ENCODE measurements at regions not wholly inside any gene's neighbourhood (a gene's known extent, or its start where the extent isn't known, plus 50 kb on each side); places are given as distances from the start of the nearest gene placed in this dataset.
"Not testable (repeated sequence)": the region's sequence is repeated elsewhere in the genome, so short reads cannot be mapped to it uniquely, and the experiment has no call there.

GRCh38 chr9:113738893-113739604 lies 137.1 kb upstream of the ZNF618 start:
- TF ChIP-seq EZH2 (IDR thresholded peaks at IDR 0.05; ENCODE audit: low read length) (no peak), CTCF (optimal IDR thresholded peaks at IDR 0.05 in 1 of 3, IDR thresholded peaks at IDR 0.05 in 1 of 3, conservative IDR thresholded peaks at IDR 0.05 in 1 of 3; ENCODE audit: extremely low read depth in 1 of 3, insufficient read depth in 2 of 3, low read length in 3 of 3) (no peak)
- H2AFZ ChIP-seq (ENCODE audit: control insufficient read depth, low read length) = no peak overlapping the region
- no peaks in the 10 kb centered on the region for H4K20me1 ChIP-seq (ENCODE audit: control insufficient read depth, extremely low read depth, insufficient read depth, low read length)
- no peak overlapping the region for H3K4me2 ChIP-seq (ENCODE audit: control insufficient read depth, extremely low read depth, insufficient read depth, low read depth, low read length)
- no peak overlapping the region for H3K4me3 ChIP-seq (ENCODE audit: control insufficient read depth in 2 of 3, extremely low read depth in 1 of 3, insufficient read depth in 2 of 3, low read depth in 1 of 3, low read length in 3 of 3)
- H3K27ac ChIP-seq (ENCODE audit: control insufficient read depth, insufficient read depth, low read length) = no peak overlapping the region
- DNase-seq (ENCODE audit: low read depth, low spot score) (no peak), FAIRE-seq (no peak)
- peaks cover 8% of the 10 kb centered on the region for H3K27me3 ChIP-seq (ENCODE audit: control insufficient read depth, extremely low read depth, insufficient read depth, low read length)
- H3K9me1 ChIP-seq (ENCODE audit: control insufficient read depth, extremely low read depth, insufficient read depth, low read length) = peaks cover 3% of the 10 kb centered on the region
- no peak overlapping the region for H3K9ac ChIP-seq (ENCODE audit: control insufficient read depth, extremely low read depth, insufficient read depth, low read length)
- H3K79me2 ChIP-seq (ENCODE audit: control insufficient read depth, insufficient read depth, low read length) = no peaks in the 10 kb centered on the region
- H3K36me3 ChIP-seq (ENCODE audit: control insufficient read depth in 2 of 2, extremely low read depth in 1 of 2, insufficient read depth in 2 of 2, low read length in 2 of 2) = no peaks in the 10 kb centered on the region
- no peaks in the 10 kb centered on the region for H3K4me1 ChIP-seq (ENCODE audit: control insufficient read depth, extremely low read depth, insufficient read depth, low read length)
- H3K9me3 ChIP-seq (ENCODE audit: control insufficient read depth, low read depth, low read length) = no peaks in the 10 kb centered on the region
- dilution Hi-C loops (cut with MboI; ENCODE audit: extremely low pct_ligation_motif_present, low sequenced_read_pairs) = no loop called here

- H4K20me1 ChIP-seq (ENCODE audit: control insufficient read depth, extremely low read depth, insufficient read depth, low read length); H3K27ac ChIP-seq (ENCODE audit: control insufficient read depth, insufficient read depth, low read length); H3K4me2 ChIP-seq (ENCODE audit: control insufficient read depth, extremely low read depth, insufficient read depth, low read depth, low read length); H3K36me3 ChIP-seq (ENCODE audit: control insufficient read depth in 2 of 2, extremely low read depth in 1 of 2, insufficient read depth in 2 of 2, low read length in 2 of 2); dilution Hi-C loops (cut with MboI; ENCODE audit: extremely low pct_ligation_motif_present, low sequenced_read_pairs); H3K4me1 ChIP-seq (ENCODE audit: control insufficient read depth, extremely low read depth, insufficient read depth, low read length); H3K9ac ChIP-seq (ENCODE audit: control insufficient read depth, extremely low read depth, insufficient read depth, low read length); H3K9me1 ChIP-seq (ENCODE audit: control insufficient read depth, extremely low read depth, insufficient read depth, low read length); H3K79me2 ChIP-seq (ENCODE audit: control insufficient read depth, insufficient read depth, low read length); FAIRE-seq; H3K4me3 ChIP-seq (ENCODE audit: control insufficient read depth in 2 of 3, extremely low read depth in 1 of 3, insufficient read depth in 2 of 3, low read depth in 1 of 3, low read length in 3 of 3); H2AFZ ChIP-seq (ENCODE audit: control insufficient read depth, low read length); H3K9me3 ChIP-seq (ENCODE audit: control insufficient read depth, low read depth, low read length); DNase-seq (ENCODE audit: low read depth, low spot score): not testable (repeated sequence)
- H3K27me3 ChIP-seq (ENCODE audit: control insufficient read depth, extremely low read depth, insufficient read depth, low read length) = peaks cover 14% of the 10 kb centered on the region
These were observed 136.3 kb upstream of the ZNF618 start for GRCh38 chr9:113739605-113740507.

GRCh38 chr9:113740508-113741500 lies 135.3 kb upstream of the ZNF618 start:
- H3K9ac ChIP-seq (ENCODE audit: control insufficient read depth, extremely low read depth, insufficient read depth, low read length); H2AFZ ChIP-seq (ENCODE audit: control insufficient read depth, low read length); H3K9me3 ChIP-seq (ENCODE audit: control insufficient read depth, low read depth, low read length); H3K79me2 ChIP-seq (ENCODE audit: control insufficient read depth, insufficient read depth, low read length); dilution Hi-C loops (cut with MboI; ENCODE audit: extremely low pct_ligation_motif_present, low sequenced_read_pairs); H3K27ac ChIP-seq (ENCODE audit: control insufficient read depth, insufficient read depth, low read length); H3K36me3 ChIP-seq (ENCODE audit: control insufficient read depth in 2 of 2, extremely low read depth in 1 of 2, insufficient read depth in 2 of 2, low read length in 2 of 2); H3K4me2 ChIP-seq (ENCODE audit: control insufficient read depth, extremely low read depth, insufficient read depth, low read depth, low read length); H3K9me1 ChIP-seq (ENCODE audit: control insufficient read depth, extremely low read depth, insufficient read depth, low read length); H3K4me3 ChIP-seq (ENCODE audit: control insufficient read depth in 2 of 3, extremely low read depth in 1 of 3, insufficient read depth in 2 of 3, low read depth in 1 of 3, low read length in 3 of 3); H4K20me1 ChIP-seq (ENCODE audit: control insufficient read depth, extremely low read depth, insufficient read depth, low read length); H3K4me1 ChIP-seq (ENCODE audit: control insufficient read depth, extremely low read depth, insufficient read depth, low read length): not testable (repeated sequence)
- H3K27me3 ChIP-seq (ENCODE audit: control insufficient read depth, extremely low read depth, insufficient read depth, low read length) = peaks cover 18% of the 10 kb centered on the region
- FAIRE-seq (peak; percentile 79), DNase-seq (ENCODE audit: low read depth, low spot score) (peak; percentile 36)

Data from keratinocyte (primary cell).